HCT116 (cell line): ENCODE measurements at regions not wholly inside any gene's neighbourhood (a gene's known extent, or its start where the extent isn't known, plus 50 kb on each side); places are given as distances from the start of the nearest gene placed in this dataset.
A peak's percentile ranks its signal among the peaks of the same experiment; 100 is the strongest.

Experiments used
- ATAC-seq: fragments of 200-7000 bp; cut with Tn5 transposase; 2 replicates; pipeline ENCODE4 v1.9.1; 2020; ENCODE audit warnings: mild to moderate bottlenecking, moderate library complexity
- BruUV-seq: library from RNA; stranded (reverse); fragments of 400-500 nt; replicated peaks from 2 replicates; lab custom pipeline; 2021; lab: Mats Ljungman, UMichigan
- CTCF ChIA-PET: fragments of 300-600 bp; sonication (Branson Sonifier 250); formaldehyde crosslinking; loops from one replicate; lab custom pipeline; 2021; ENCODE audit warnings: antibody characterized with exemption; lab: Charles Lee
- POLR2A ChIA-PET: fragments of 300-600, 350-600 bp; sonication (Branson Sonifier 250); formaldehyde crosslinking; loops from one replicate; lab custom pipeline; 2021; ENCODE audit warnings: antibody characterized with exemption; lab: Charles Lee
- RAD21 ChIA-PET, 2 experiments: fragments of 300-600 bp; sonication (Branson Sonifier 250); formaldehyde crosslinking; loops; one replicate each; lab custom pipeline; 2023; ENCODE audit warnings: low total read pairs in 2 of 2; ENCODE audit not compliant: uncharacterized antibody in 2 of 2, unreplicated experiment in 2 of 2, low non-redundant PET in 1 of 2; lab: Charles Lee
- DNase-seq: peaks from one replicate; pipeline ENCODE4 v3.0.0-alpha.2; 2010; ENCODE audit warnings: low read depth, low spot score
- H2AFZ ChIP-seq: fragments of 200-600 bp; shearing (Covaris generic), sonication (generic); 2 replicates; pipeline ENCODE4 v1.6.1; 2017; ENCODE audit warnings: low read depth, mixed run types, mixed read lengths, antibody characterized with exemption, low read length; ENCODE audit not compliant: poor library complexity, severe bottlenecking
- H3K27ac ChIP-seq: 2 replicates; pipeline ENCODE4 v1.5.1; 2012; ENCODE audit warnings: low read depth, low read length
- H3K27me3 ChIP-seq: fragments of 200-600 bp; sonication (generic); 2 replicates; pipeline ENCODE4 v1.6.1; 2016; ENCODE audit warnings: mixed run types, low read length, mixed read lengths; ENCODE audit not compliant: insufficient read depth
- H3K36me3 ChIP-seq, 2 experiments: fragments of 200-500 bp in 1 of 2; fragments of 200-600 bp in 1 of 2; sonication (Bioruptor generic) in 1 of 2; sonication (generic) in 1 of 2; 2 replicates each; pipeline versions ENCODE4 v1.5.1 to v1.6.1; 2014 to 2016; ENCODE audit warnings: low read length in 2 of 2, inconsistent platforms in 1 of 2, mixed read lengths in 1 of 2, mixed run types in 1 of 2; ENCODE audit not compliant: insufficient read depth in 2 of 2, control insufficient read depth in 1 of 2
- H3K4me1 ChIP-seq, 2 experiments: fragments of 200-600 bp in 1 of 2; sonication (generic) in 1 of 2; 2 replicates each; pipeline versions ENCODE4 v1.5.1 to v1.6.1; 2012 to 2017; ENCODE audit warnings: low read length in 2 of 2, inconsistent platforms in 1 of 2, mild to moderate bottlenecking in 1 of 2, mixed read lengths in 1 of 2, mixed run types in 1 of 2, moderate library complexity in 1 of 2; ENCODE audit not compliant: insufficient read depth in 2 of 2, control insufficient read depth in 1 of 2
- H3K4me2 ChIP-seq: fragments of 200-600 bp; sonication (generic); 2 replicates; pipeline ENCODE4 v1.6.1; 2017; ENCODE audit warnings: mixed run types, low read length, mixed read lengths
- H3K4me3 ChIP-seq, 2 experiments: fragments of 200-600 bp in 1 of 2; sonication (generic) in 1 of 2; replicated peaks in 1 of 2; 2 replicates each; pipeline ENCODE4 v1.5.1; 2011 to 2016; ENCODE audit warnings: low read length in 2 of 2, control low read depth in 1 of 2, low read depth in 1 of 2, mild to moderate bottlenecking in 1 of 2, mixed read lengths in 1 of 2, mixed run types in 1 of 2
- H3K79me2 ChIP-seq: fragments of 200-600 bp; sonication (generic); 2 replicates; pipeline ENCODE4 v1.6.1; 2017; ENCODE audit warnings: mild to moderate bottlenecking, mixed run types, low read length, moderate library complexity, mixed read lengths; ENCODE audit not compliant: insufficient read depth
- H3K9ac ChIP-seq: fragments of 200-600 bp; sonication (generic); 2 replicates; pipeline ENCODE4 v1.6.1; 2016; ENCODE audit warnings: low read length, mixed read lengths
- H3K9me2 ChIP-seq: fragments of 200-600 bp; sonication (generic), shearing (Covaris generic); 2 replicates; pipeline ENCODE4 v1.6.1; 2017; ENCODE audit warnings: mixed run types, mild to moderate bottlenecking, moderate library complexity; ENCODE audit not compliant: insufficient read depth
- H3K9me3 ChIP-seq, 2 experiments: fragments of 200-500 bp in 1 of 2; fragments of 200-600 bp in 1 of 2; sonication (Bioruptor generic) in 1 of 2; sonication (generic) in 1 of 2; 2 replicates each; pipeline ENCODE4 v1.6.1; 2014 to 2017; ENCODE audit warnings: low read length in 2 of 2, mixed read lengths in 2 of 2, inconsistent platforms in 1 of 2, low read depth in 1 of 2, mild to moderate bottlenecking in 1 of 2, mixed run types in 1 of 2, moderate library complexity in 1 of 2; ENCODE audit not compliant: control insufficient read depth in 1 of 2, insufficient read depth in 1 of 2
- H4K20me1 ChIP-seq: fragments of 200-600 bp; sonication (generic), shearing (Covaris generic); 2 replicates; pipeline ENCODE4 v1.6.1; 2017; ENCODE audit warnings: mixed run types, mild to moderate bottlenecking, moderate library complexity; ENCODE audit not compliant: insufficient read depth
- ATF3 ChIP-seq: IDR thresholded peaks from 2 replicates; pipeline ENCODE4 v1.6.1; 2012
- CBX3 ChIP-seq: IDR thresholded peaks from 2 replicates; pipeline ENCODE4 v1.6.1; 2012; ENCODE audit warnings: low read depth
- CEBPB ChIP-seq: IDR thresholded peaks from 2 replicates; pipeline ENCODE4 v1.6.1; 2012; ENCODE audit warnings: low read depth
- CTCF ChIP-seq, 3 experiments: fragments of 200-600 bp in 1 of 3; sonication (generic) in 1 of 3; IDR thresholded peaks in 2 of 3; conservative IDR thresholded peaks in 1 of 3; 2 replicates each; pipeline ENCODE4 v1.5.1; 2012 to 2017; ENCODE audit warnings: low read depth in 2 of 3, low read length in 2 of 3, antibody characterized with exemption in 1 of 3, borderline replicate concordance in 1 of 3, control low read depth in 1 of 3, mild to moderate bottlenecking in 1 of 3, mixed read lengths in 1 of 3, mixed run types in 1 of 3, moderate library complexity in 1 of 3; ENCODE audit not compliant: insufficient read depth in 1 of 3
- ELF1 ChIP-seq: IDR thresholded peaks from 2 replicates; pipeline ENCODE4 v1.6.1; 2012; ENCODE audit warnings: low read depth, borderline replicate concordance
- FOSL1 ChIP-seq: IDR thresholded peaks from 2 replicates; pipeline ENCODE4 v1.6.1; 2012; ENCODE audit warnings: low read depth
- POLR2AphosphoS5 ChIP-seq: IDR thresholded peaks from 2 replicates; pipeline ENCODE4 v1.6.1; 2011; ENCODE audit warnings: mild to moderate bottlenecking, low read depth, low read length, moderate library complexity
- RAD21 ChIP-seq: IDR thresholded peaks from 2 replicates; pipeline ENCODE4 v1.6.1; 2012; ENCODE audit warnings: low read depth, mild to moderate bottlenecking
- REST ChIP-seq: IDR thresholded peaks from 2 replicates; pipeline ENCODE4 v1.6.1; 2012; ENCODE audit warnings: low read depth
- SIN3A ChIP-seq: IDR thresholded peaks from 2 replicates; pipeline ENCODE4 v1.6.1; 2012; ENCODE audit warnings: low read depth
- SP1 ChIP-seq: IDR thresholded peaks from 2 replicates; pipeline ENCODE4 v1.6.1; 2012; ENCODE audit warnings: low read depth
- SRF ChIP-seq: IDR thresholded peaks from 2 replicates; pipeline ENCODE4 v1.6.1; 2012; ENCODE audit warnings: low read depth
- TCF7L2 ChIP-seq: IDR thresholded peaks from 2 replicates; pipeline ENCODE4 v1.7.0; 2011; ENCODE audit warnings: borderline replicate concordance, inconsistent platforms; ENCODE audit not compliant: insufficient read depth, insufficient read length; ENCODE audit errors: extremely low read depth
- ZFX ChIP-seq: fragments of 450-650 bp; IDR thresholded peaks from 2 replicates; pipeline ENCODE4 v1.6.1; 2017
- intact Hi-C: fragments of 100-400 bp; cut with micrococcal nuclease; formaldehyde crosslinking; loops from 2 replicates; pipeline ENCODE4 v1.10.0; 2022

GRCh38 chr1:101077849-101078248, 52.3 kb upstream of the DPH5 start:
- CTCF ChIA-PET: no interaction called here
- Histone ChIP-seq H3K9me2 (no peaks in the 10 kb centered on the region), H4K20me1 (no peaks in the 10 kb centered on the region), H3K27ac (no peak overlapping the region), H2AFZ (no peak overlapping the region), H3K9ac (no peak overlapping the region), H3K4me2 (no peak overlapping the region), H3K4me1 (peaks cover 0 to 7% of the 10 kb centered on the region in 2 experiments; a peak in 1 of 4 replicates), H3K27me3 (no peaks in the 10 kb centered on the region), H3K4me3 (no peak overlapping the region), H3K9me3 (no peaks in the 10 kb centered on the region), H3K36me3 (no peaks in the 10 kb centered on the region), H3K79me2 (no peaks in the 10 kb centered on the region)
- DNase-seq: no peak
- POLR2A ChIA-PET: no interaction called here
- RAD21 ChIA-PET: no interaction called here
- no peak for TF ChIP-seq POLR2AphosphoS5
- TF ChIP-seq SIN3A: no peak
- TF ChIP-seq RAD21: no peak
- TF ChIP-seq CBX3: no peak
- no TSS peak for BruUV-seq
- ATAC-seq: no peak
- intact Hi-C loops: no loop called here

- peak; percentile 67 for ATAC-seq
- Histone ChIP-seq H3K79me2 (no peaks in the 10 kb centered on the region), H3K36me3 (no peaks in the 10 kb centered on the region), H3K27ac (no peak overlapping the region), H3K9ac (no peak overlapping the region), H3K4me3 (no peak overlapping the region), H3K4me1 (peaks cover 0 to 7% of the 10 kb centered on the region in 2 experiments; a peak in 1 of 4 replicates), H3K9me2 (no peaks in the 10 kb centered on the region), H3K4me2 (peak overlapping the region; percentile 9; the same call in 1 of the 2 replicates), H4K20me1 (no peaks in the 10 kb centered on the region), H3K27me3 (no peaks in the 10 kb centered on the region), H3K9me3 (no peaks in the 10 kb centered on the region), H2AFZ (no peak overlapping the region)
- peak; percentile 3 for DNase-seq
- BruUV-seq: no TSS peak
- RAD21 ChIA-PET: no interaction called here
- POLR2A ChIA-PET: no interaction called here
- CTCF ChIA-PET: no interaction called here
- intact Hi-C loops: no loop called here
- TF ChIP-seq ATF3: no peak
- no peak for TF ChIP-seq ELF1
- no peak for TF ChIP-seq CEBPB
- 0 out of 2 replicates have a peak, but pooled peaks have one; percentile 12 for TF ChIP-seq FOSL1
- TF ChIP-seq CBX3: no peak
- no peak for TF ChIP-seq REST
- no peak for TF ChIP-seq SP1
- no peak for TF ChIP-seq SRF
- no peak for TF ChIP-seq TCF7L2
- no peak for TF ChIP-seq CTCF (IDR thresholded peaks at IDR 0.05 in 2 of 3, conservative IDR thresholded peaks at IDR 0.05 in 1 of 3; ENCODE audit: borderline replicate concordance in 1 of 3, insufficient read depth in 1 of 3, low read depth in 2 of 3, low read length in 2 of 3)
- TF ChIP-seq POLR2AphosphoS5: no peak
- no peak for TF ChIP-seq ZFX
Measured at GRCh38 chr1:101075926-101076325, 50.3 kb upstream of the DPH5 start.
